ENCODE measurements at regions not wholly inside any gene's neighbourhood (a gene's known extent, or its start where the extent isn't known, plus 50 kb on each side); places are given as distances from the start of the nearest gene placed in this dataset.
"Not testable (repeated sequence)": the region's sequence is repeated elsewhere in the genome, so short reads cannot be mapped to it uniquely, and the experiment has no call there.

- DNase-seq (ENCODE audit: low read depth in 2 of 3, low spot score in 2 of 3), result no peak
Measured at GRCh38 chr15:35693886-35694285, 147.9 kb upstream of the DPH6 start.

- DNase-seq (ENCODE audit: low read depth in 2 of 3, low spot score in 2 of 3), result no peak
Measured at GRCh38 chr15:35695003-35695402, 149.0 kb upstream of the DPH6 start.

- DNase-seq (ENCODE audit: low read depth in 2 of 3, low spot score in 2 of 3), result no peak
Measured at GRCh38 chr15:35696767-35697231, 150.8 kb upstream of the DPH6 start.

DNA sequence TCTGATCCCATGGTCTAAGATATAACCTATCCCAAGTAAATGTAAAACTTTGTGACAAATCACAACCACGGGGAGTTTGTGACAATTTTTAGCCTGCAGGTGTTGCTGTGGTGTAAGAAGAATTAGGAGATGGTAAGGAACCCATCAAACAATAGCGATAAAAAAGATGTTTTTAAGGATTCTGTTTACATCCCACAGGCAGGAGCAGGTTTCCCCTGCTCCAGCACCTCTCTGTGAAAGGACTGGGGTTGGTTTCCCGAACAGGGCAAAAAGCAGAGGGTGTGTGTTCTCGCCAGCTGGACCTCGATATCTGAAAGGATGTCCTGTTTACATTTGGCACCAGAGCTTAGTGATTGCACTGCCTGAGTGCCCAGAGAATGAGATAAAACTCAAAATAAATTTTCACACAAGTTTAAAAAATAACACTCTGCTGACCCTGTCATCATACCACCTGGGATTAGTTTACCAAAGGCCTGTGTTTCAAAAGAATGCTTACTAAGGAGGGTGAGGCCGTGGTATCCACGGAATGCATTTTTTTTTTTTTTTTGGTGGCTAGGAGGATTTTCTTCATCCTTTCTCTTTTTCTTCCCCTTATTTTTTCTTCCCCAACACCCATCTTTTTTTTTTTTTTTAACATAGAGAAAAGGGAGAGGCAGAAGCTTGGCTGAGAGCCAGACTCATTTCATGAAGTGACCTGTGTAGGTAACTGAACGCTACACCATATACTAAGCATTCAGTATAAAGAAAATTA, 151.8 kb upstream of the DPH6 start:
- DNase-seq (ENCODE audit: low read depth in 2 of 3, low spot score in 2 of 3), result no peak

GRCh38 chr15:35698331-35698730, 152.4 kb upstream of the DPH6 start:
- DNase-seq (ENCODE audit: low read depth in 2 of 3, low spot score in 2 of 3), result no peak

GRCh38 chr15:35698966-35699575, 153.1 kb upstream of the DPH6 start:
- no peak for DNase-seq (ENCODE audit: low read depth in 2 of 3, low spot score in 2 of 3)

GRCh38 chr15:35700091-35700593, 154.2 kb upstream of the DPH6 start:
- not testable (repeated sequence) for DNase-seq (ENCODE audit: low read depth in 2 of 3, low spot score in 2 of 3)

DNA sequence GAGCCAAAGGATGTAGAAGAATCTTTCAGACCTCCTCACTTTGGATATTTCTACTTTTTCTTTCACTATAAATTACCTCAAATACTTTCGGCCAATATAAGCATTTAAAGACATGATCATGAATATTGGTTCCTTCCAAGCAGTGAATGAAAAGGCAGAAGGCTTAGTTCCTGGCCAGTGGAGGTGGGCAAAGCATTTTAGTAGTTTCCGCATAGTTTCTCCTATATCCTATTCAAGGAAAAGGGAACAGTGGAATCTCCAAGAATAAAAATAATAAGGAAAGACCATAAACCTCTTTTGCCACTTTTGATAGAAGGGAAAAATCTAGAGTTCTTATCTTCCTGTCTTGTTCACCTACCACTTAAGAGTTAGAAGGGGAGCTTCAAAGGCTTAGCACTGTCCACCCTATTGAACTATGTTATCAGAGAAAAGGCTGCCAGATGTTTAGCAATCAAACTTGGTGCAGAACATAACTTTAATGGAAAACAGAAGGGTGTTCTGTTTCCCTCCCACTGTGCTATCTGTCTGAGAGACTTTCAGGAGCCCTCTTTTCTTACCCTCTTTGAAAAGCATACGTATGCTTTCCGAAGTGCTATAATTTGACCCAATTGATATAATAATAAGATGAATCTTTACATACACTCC, 155.6 kb upstream of the DPH6 start:
- DNase-seq (ENCODE audit: low read depth in 2 of 3, low spot score in 2 of 3), result no peak

DNA sequence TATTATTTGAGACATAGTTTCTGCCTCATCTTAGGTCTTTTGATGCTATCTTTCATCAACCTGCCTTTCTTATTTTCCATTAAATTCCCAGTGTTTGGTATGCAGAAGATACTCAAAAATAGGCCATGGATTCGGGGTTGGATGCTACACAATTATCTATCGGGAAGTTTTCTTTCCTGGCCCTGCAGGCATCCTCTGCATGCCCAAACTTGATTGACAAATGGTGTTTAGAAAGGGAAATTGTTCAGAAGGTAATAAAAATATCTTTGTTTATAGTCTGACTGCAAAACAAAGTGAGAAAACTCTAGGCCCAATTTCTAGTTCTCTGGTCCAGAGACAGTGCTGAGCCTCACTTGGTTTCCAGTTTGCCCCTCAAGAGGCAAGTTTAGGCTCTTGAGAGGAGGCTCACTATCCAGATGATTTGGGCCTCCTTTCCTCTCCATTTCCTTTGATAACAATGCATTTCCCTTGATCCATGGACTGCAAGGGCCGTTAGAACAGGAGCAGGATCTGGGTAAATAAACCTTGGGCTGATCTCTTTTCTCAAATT, 157.1 kb upstream of the DPH6 start:
- DNase-seq (ENCODE audit: low read depth in 2 of 3, low spot score in 2 of 3), result no peak

DNA sequence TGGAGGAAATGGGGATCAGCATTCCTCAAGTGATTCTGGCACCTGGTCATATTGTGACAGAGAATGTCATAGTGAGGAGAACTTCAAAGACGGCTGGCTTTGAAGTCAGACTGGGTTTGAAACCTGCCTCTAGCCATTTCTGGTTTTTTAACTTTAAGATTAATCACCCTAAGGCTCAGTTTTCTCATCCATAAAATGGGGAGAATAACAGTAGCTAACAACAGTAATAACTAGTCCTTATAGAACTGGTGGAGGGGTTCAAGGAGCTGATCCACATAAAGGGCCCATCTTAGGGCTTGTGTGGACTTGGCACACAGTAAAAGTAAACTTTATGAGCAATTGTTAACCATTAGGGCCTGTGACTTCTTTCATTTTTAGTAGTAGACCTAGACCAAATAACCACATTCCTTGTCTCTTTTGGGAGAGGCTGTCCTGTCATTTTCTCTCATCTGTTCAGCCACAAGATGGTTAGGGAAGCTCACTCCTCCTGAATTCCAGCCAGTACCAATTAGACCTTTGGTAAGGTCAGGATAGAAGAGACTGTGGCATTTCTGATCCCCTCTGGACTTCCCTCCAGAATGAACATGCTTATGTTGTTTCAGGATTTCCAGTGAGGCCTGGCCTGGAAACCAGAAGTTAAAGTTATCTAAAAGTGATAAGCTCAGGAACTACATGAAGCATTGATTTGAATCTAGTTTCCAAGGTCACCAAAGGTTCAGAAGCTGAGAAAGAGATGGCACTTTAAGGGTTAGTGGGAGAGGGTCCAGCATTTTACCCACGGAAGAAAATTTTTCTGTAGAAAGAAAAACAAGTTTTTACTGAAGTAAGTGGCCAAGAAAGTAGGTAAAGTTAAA, 159.3 kb upstream of the DPH6 start:
- DNase-seq (ENCODE audit: low read depth in 2 of 3, low spot score in 2 of 3), result no peak

DNA sequence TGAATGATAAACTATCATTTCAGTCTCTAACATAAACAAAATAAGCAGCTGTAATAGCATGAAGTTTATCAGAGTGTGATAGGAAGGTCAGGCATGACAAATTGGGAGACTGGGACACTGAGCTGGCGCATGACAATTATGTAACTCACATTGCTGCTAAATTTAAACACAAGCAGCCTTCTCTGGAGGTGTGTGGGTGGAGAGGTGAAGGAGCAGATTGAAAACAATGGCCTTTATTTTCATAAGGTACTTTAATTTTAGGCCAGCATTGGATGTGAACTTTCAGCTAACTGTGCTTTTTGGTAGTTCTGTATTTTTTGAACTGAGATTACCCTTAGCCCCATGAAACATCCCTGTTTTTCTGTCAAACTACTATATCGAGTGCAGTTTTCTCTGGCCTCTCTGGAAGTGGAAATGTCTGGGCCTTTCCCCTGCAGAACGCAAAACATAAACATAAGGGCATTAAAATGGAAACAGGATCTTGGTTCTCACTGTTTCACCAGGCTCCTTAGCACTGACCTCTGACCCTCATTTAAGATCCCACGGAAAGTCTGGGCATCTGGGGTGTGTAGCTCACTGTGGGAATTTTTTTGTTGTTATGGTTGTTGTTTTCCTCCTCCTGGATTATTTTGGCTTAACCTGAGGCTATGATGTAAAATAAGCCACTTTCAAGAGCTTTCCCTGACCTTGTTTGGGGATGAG, 160.1 kb upstream of the DPH6 start:
- DNase-seq (ENCODE audit: low read depth in 2 of 3, low spot score in 2 of 3), result no peak

GRCh38 chr15:35712956-35713355, 167.0 kb upstream of the DPH6 start:
- no peak for DNase-seq (ENCODE audit: low read depth in 2 of 3, low spot score in 2 of 3)

DNA sequence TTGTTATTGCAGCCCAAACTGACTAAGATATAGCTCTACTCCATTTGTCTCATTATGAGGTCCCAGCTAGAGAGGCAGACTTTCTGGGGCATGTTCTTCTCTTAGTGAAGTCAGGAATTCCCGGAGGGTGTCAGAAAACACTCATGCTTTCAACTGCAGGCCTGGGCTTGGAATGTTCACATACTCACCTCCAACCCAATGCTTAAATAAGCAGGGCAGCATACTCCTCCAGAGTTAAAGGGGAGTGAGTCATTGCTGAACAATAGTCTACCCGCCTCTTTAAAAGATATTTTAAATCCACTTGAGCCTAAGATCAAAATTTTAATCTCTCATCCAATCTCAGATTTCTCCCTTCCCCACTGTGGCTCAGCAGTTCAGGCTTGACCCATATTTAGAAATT, 167.8 kb upstream of the DPH6 start:
- DNase-seq (ENCODE audit: low read depth in 2 of 3, low spot score in 2 of 3), result no peak

GRCh38 chr15:35717721-35718120, 171.8 kb upstream of the DPH6 start:
- no peak for DNase-seq (ENCODE audit: low read depth in 2 of 3, low spot score in 2 of 3)

- DNase-seq (ENCODE audit: low read depth in 2 of 3, low spot score in 2 of 3), result no peak
Measured at GRCh38 chr15:35720019-35720418, 174.1 kb upstream of the DPH6 start.

DNA sequence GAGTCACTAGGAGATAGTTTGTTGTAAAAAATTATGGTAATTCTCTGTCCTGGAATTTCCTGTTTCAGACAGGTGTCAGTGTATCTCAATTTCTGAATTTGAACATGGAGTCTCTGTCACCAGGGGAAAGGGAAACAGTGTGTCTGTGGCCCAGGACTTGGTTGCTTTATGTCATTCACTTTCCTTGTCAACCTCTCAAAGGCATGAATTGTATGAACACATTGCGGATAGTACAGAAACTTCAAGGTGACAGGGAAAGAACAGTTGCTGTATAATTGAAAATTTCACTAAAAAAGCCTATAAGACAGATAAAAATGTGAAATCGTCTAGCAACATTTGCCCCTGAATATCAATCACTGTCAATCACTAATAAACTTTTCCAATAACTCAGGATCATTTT, 175.0 kb upstream of the DPH6 start:
- no peak for DNase-seq (ENCODE audit: low read depth in 2 of 3, low spot score in 2 of 3)

DNA sequence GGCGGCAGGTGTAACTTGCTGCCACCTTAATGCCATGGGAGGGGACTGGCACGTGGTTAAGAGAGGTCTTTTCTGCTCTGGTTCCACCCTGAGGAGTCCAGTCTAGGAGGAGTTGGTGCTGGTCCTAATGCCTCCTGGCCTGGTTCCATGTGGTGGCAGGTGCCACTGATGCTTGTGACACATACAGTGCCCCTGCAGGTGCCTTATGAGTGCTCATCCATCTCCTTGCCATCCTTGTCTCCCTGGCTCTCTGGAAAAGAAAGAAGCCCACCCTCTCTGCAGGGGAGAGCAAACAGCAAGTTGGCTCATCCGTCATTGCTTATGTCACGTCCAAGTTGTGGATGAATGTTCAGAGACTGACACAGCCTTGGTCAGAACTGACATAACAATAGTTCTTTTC, 175.8 kb upstream of the DPH6 start:
- DNase-seq (ENCODE audit: low read depth in 2 of 3, low spot score in 2 of 3), result no peak

GRCh38 chr15:35722501-35722900, 176.5 kb upstream of the DPH6 start:
- no peak for DNase-seq (ENCODE audit: low read depth in 2 of 3, low spot score in 2 of 3)

- no peak for DNase-seq (ENCODE audit: low read depth in 2 of 3, low spot score in 2 of 3)
Measured at GRCh38 chr15:35723120-35723847, 177.3 kb upstream of the DPH6 start.

DNA sequence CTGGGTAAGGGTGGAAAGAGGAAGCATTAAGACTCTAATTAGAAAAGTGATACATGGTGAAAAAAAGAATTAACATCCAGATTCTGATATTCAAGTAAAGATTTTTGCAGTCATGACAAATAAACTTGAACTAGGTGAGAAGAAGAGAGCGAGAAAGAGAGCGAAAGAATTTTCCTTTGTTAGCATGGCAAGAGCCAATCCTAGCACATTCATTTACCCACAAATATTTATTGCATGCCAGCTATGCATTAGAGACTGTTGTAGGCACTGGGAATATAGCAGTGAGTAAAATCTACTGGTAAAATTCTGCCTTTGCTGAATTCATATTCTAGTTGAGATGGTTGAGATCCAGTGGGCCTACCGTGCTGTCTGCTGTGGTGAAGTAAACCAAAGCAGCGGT, 177.9 kb upstream of the DPH6 start:
- DNase-seq (ENCODE audit: low read depth in 2 of 3, low spot score in 2 of 3), result no peak

All from activated CD8-positive, alpha-beta memory T cell treated with anti-CD3 and anti-CD28 coated beads for 48 hours (primary cell).